PFSK-1 (cell line): ENCODE measurements at regions not wholly inside any gene's neighbourhood (a gene's known extent, or its start where the extent isn't known, plus 50 kb on each side); places are given as distances from the start of the nearest gene placed in this dataset.

Source experiments
- FOXP2 ChIP-seq: optimal IDR thresholded peaks from 2 replicates; pipeline ENCODE3; 2011; ENCODE audit warnings: borderline replicate concordance, control low read depth, inconsistent platforms; ENCODE audit not compliant: insufficient read depth; ENCODE audit errors: extremely low read length, extremely low read depth
- POLR2AphosphoS5 ChIP-seq: IDR thresholded peaks from 2 replicates; pipeline ENCODE4 v1.6.1; 2012; ENCODE audit warnings: low read depth, mild to moderate bottlenecking, control low read depth, low read length, moderate library complexity
- REST ChIP-seq, 2 experiments: IDR thresholded peaks; 2 replicates each; pipeline versions ENCODE4 v1.6.1 to v1.8.0; 2011 to 2012; ENCODE audit warnings: low read depth in 2 of 2, low read length in 2 of 2, control low read depth in 1 of 2, inconsistent platforms in 1 of 2, mild to moderate bottlenecking in 1 of 2, moderate library complexity in 1 of 2; ENCODE audit not compliant: insufficient read depth in 1 of 2
- SIN3A ChIP-seq: IDR thresholded peaks from 2 replicates; pipeline ENCODE4 v1.6.1; 2012; ENCODE audit warnings: mild to moderate bottlenecking, low read length, moderate library complexity, borderline replicate concordance; ENCODE audit not compliant: insufficient read depth
- TAF1 ChIP-seq: IDR thresholded peaks from 2 replicates; pipeline ENCODE4 v1.6.1; 2012; ENCODE audit warnings: low read length, control low read depth, borderline replicate concordance; ENCODE audit not compliant: insufficient read depth

DNA sequence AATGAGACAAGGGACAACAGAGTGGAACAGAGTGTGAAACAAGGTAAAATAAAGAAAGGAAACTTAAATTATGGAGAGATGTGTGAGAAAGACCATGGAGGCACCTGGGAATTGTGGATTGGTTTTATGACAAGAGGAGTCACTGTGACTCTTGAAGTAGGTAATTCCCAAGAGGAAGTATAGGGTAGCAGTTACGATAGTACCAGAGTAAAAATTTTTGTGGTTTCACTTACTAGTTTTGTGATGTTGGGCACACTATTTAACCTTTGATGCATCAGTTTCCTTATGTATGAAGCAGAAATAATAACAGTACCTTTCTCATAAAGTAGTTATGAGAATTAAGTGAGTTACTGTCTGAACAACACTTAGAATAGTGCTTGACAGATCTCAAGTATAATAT is 267.9 kb upstream of the DPYD start:
- no peak for TF ChIP-seq SIN3A
- no peak for TF ChIP-seq TAF1
- TF ChIP-seq FOXP2 = no peak
- no peak for TF ChIP-seq REST (IDR thresholded peaks at IDR 0.05; ENCODE audit: insufficient read depth in 1 of 2, low read depth in 2 of 2, low read length in 2 of 2)
- no peak for TF ChIP-seq POLR2AphosphoS5

GRCh38 chr1:98184856-98185255 is 264.0 kb upstream of the DPYD start:
- TF ChIP-seq FOXP2 (no peak), TAF1 (no peak), REST (IDR thresholded peaks at IDR 0.05; ENCODE audit: insufficient read depth in 1 of 2, low read depth in 2 of 2, low read length in 2 of 2) (no peak), SIN3A (no peak), POLR2AphosphoS5 (no peak)

DNA sequence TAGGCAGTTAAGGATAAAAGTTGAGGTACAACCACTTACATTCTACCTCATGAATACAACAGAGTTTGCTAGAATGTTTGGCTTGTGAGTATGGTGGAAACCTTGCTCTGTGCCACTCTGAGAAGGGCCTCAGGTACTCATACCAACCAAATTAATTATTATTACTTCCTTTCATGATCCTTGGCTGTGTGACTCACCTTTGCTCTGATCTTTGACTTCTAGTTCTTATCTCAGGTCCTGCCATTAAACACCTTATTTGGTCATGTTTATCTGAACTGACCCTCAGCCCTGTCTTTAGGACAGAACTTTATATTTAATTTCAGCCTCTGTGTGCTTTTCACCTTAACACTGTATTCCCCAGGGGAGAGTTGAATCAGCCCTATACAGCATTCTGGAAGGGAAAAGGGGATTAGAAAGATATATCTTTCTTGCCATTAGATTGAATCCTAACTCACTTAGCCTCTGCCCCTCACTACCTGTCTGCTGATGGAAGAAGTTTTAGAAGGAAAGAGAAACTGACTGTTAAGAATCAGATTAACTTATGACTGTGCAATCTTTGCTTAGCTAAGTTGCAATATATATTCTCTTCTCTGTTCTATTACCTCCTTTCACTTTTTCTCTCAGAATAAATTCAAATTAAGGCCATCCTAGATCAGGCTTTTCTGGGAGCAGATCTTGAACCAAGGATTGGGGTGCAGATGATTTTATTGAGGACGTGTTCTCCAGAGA is 260.4 kb upstream of the DPYD start:
- no peak for TF ChIP-seq SIN3A
- TF ChIP-seq FOXP2 = no peak
- TF ChIP-seq POLR2AphosphoS5 = no peak
- TF ChIP-seq TAF1 = no peak
- no peak for TF ChIP-seq REST (IDR thresholded peaks at IDR 0.05; ENCODE audit: insufficient read depth in 1 of 2, low read depth in 2 of 2, low read length in 2 of 2)

GRCh38 chr1:98179151-98179773 is 258.4 kb upstream of the DPYD start:
- TF ChIP-seq SIN3A (no peak), TAF1 (no peak), FOXP2 (no peak), POLR2AphosphoS5 (no peak), REST (IDR thresholded peaks at IDR 0.05; ENCODE audit: insufficient read depth in 1 of 2, low read depth in 2 of 2, low read length in 2 of 2) (no peak)
